ENCODE measurements at regions not wholly inside any gene's neighbourhood (a gene's known extent, or its start where the extent isn't known, plus 50 kb on each side); places are given as distances from the start of the nearest gene placed in this dataset.

- ATAC-seq (replicated peaks): no peak
Measured at GRCh38 chr11:97354576-97354975, 964.8 kb downstream of the JRKL start.

GRCh38 chr11:97355230-97355629 is 965.4 kb downstream of the JRKL start:
- Mint-ChIP-seq H3K4me1 (no peaks in the 10 kb centered on the region), H3K4me3 (no peak overlapping the region), H3K9me3 (peaks cover 6% of the 10 kb centered on the region in 2 donors), H3K27ac (no peak overlapping the region), H3K36me3 (no peaks in the 10 kb centered on the region), H3K27me3 (no peaks in the 10 kb centered on the region)
- DNase-seq (no peak), ATAC-seq (replicated peaks) (no peak)

More at GRCh38 chr11:97354576-97354975, 964.8 kb downstream of the JRKL start:
- Mint-ChIP-seq H3K27me3 (no peaks in the 10 kb centered on the region), H3K27ac (no peak overlapping the region), H3K9me3 (peaks cover 6% of the 10 kb centered on the region in 2 donors), H3K36me3 (no peaks in the 10 kb centered on the region), H3K4me1 (no peaks in the 10 kb centered on the region), H3K4me3 (no peak overlapping the region)
- no peak for DNase-seq

- ATAC-seq (replicated peaks): no peak
- no peaks in the 10 kb centered on the region for H3K4me1 Mint-ChIP-seq
- H3K27me3 Mint-ChIP-seq: no peaks in the 10 kb centered on the region
- H3K27ac Mint-ChIP-seq: no peak overlapping the region
- peaks cover 0 to 4% of the 10 kb centered on the region in 2 donors for H3K9me3 Mint-ChIP-seq
- H3K36me3 Mint-ChIP-seq: no peaks in the 10 kb centered on the region
- no peak overlapping the region for H3K4me3 Mint-ChIP-seq
- DNase-seq: no peak
Measured at GRCh38 chr11:97356144-97356543, 966.3 kb downstream of the JRKL start.

GRCh38 chr11:97359016-97359415 is 969.2 kb downstream of the JRKL start:
- H3K27me3 Mint-ChIP-seq: no peaks in the 10 kb centered on the region
- H3K9me3 Mint-ChIP-seq: peaks cover 0 to 7% of the 10 kb centered on the region in 2 donors
- DNase-seq (no peak), ATAC-seq (replicated peaks) (no peak)
- no peak overlapping the region for H3K27ac Mint-ChIP-seq
- no peak overlapping the region for H3K4me3 Mint-ChIP-seq
- H3K36me3 Mint-ChIP-seq: peaks cover 0 to 1% of the 10 kb centered on the region in 2 donors
- no peaks in the 10 kb centered on the region for H3K4me1 Mint-ChIP-seq

GRCh38 chr11:97361812-97362378 is 972.1 kb downstream of the JRKL start:
- ATAC-seq (replicated peaks): no peak
- peaks cover 11 to 14% of the 10 kb centered on the region in 2 donors for H3K9me3 Mint-ChIP-seq

GRCh38 chr11:97363331-97363730 is 973.5 kb downstream of the JRKL start:
- ATAC-seq (replicated peaks) (no peak), DNase-seq (no peak)
- Mint-ChIP-seq H3K4me1 (no peaks in the 10 kb centered on the region), H3K9me3 (peaks cover 13 to 18% of the 10 kb centered on the region in 2 donors), H3K27me3 (no peaks in the 10 kb centered on the region), H3K27ac (no peak overlapping the region), H3K4me3 (no peak overlapping the region), H3K36me3 (peaks cover 0 to 2% of the 10 kb centered on the region in 2 donors)

More at GRCh38 chr11:97361812-97362378, 972.1 kb downstream of the JRKL start:
- Mint-ChIP-seq H3K4me1 (no peaks in the 10 kb centered on the region), H3K4me3 (no peak overlapping the region), H3K27ac (no peak overlapping the region), H3K36me3 (peaks cover 0 to 2% of the 10 kb centered on the region in 2 donors), H3K27me3 (no peaks in the 10 kb centered on the region)
- DNase-seq: no peak

GRCh38 chr11:97364047-97364446 is 974.2 kb downstream of the JRKL start:
- H3K27me3 Mint-ChIP-seq: no peaks in the 10 kb centered on the region
- H3K36me3 Mint-ChIP-seq: peaks cover 0 to 2% of the 10 kb centered on the region in 2 donors
- peaks cover 11 to 18% of the 10 kb centered on the region in 2 donors for H3K9me3 Mint-ChIP-seq
- no peak overlapping the region for H3K27ac Mint-ChIP-seq
- no peak for DNase-seq
- no peak overlapping the region for H3K4me3 Mint-ChIP-seq
- no peaks in the 10 kb centered on the region for H3K4me1 Mint-ChIP-seq
- no peak for ATAC-seq (replicated peaks)

- Mint-ChIP-seq H3K9me3 (peaks cover 17 to 18% of the 10 kb centered on the region in 2 donors), H3K4me3 (no peak overlapping the region), H3K27ac (no peak overlapping the region), H3K36me3 (peaks cover 0 to 2% of the 10 kb centered on the region in 2 donors), H3K4me1 (no peaks in the 10 kb centered on the region), H3K27me3 (no peaks in the 10 kb centered on the region)
- ATAC-seq (replicated peaks) (no peak), DNase-seq (no peak)
Measured at GRCh38 chr11:97367406-97368083, 977.7 kb downstream of the JRKL start.

GRCh38 chr11:97389270-97389669 is 999.5 kb downstream of the JRKL start:
- Mint-ChIP-seq H3K4me1 (no peaks in the 10 kb centered on the region), H3K27me3 (no peaks in the 10 kb centered on the region), H3K36me3 (no peaks in the 10 kb centered on the region), H3K27ac (no peak overlapping the region), H3K4me3 (no peak overlapping the region), H3K9me3 (peaks cover 0 to 5% of the 10 kb centered on the region in 2 donors)
- ATAC-seq (replicated peaks): no peak
- no peak for DNase-seq

- Mint-ChIP-seq H3K27ac (no peak overlapping the region), H3K4me3 (no peak overlapping the region), H3K27me3 (no peaks in the 10 kb centered on the region), H3K9me3 (peaks cover 0 to 4% of the 10 kb centered on the region in 2 donors), H3K4me1 (no peaks in the 10 kb centered on the region), H3K36me3 (no peaks in the 10 kb centered on the region)
- no peak for ATAC-seq (replicated peaks)
- DNase-seq: no peak
Measured at GRCh38 chr11:97398246-97398645, 1008.4 kb downstream of the JRKL start.

GRCh38 chr11:97409141-97409540 is 1019.3 kb downstream of the JRKL start:
- ATAC-seq (replicated peaks): no peak
- Mint-ChIP-seq H3K4me3 (no peak overlapping the region), H3K36me3 (no peaks in the 10 kb centered on the region), H3K9me3 (peaks cover 5 to 14% of the 10 kb centered on the region in 2 donors), H3K27me3 (no peaks in the 10 kb centered on the region), H3K27ac (no peak overlapping the region), H3K4me1 (no peaks in the 10 kb centered on the region)
- no peak for DNase-seq

GRCh38 chr11:97414801-97415200 is 1025.0 kb downstream of the JRKL start:
- DNase-seq: no peak
- Mint-ChIP-seq H3K4me1 (no peaks in the 10 kb centered on the region), H3K27me3 (no peaks in the 10 kb centered on the region), H3K9me3 (peaks cover 5 to 9% of the 10 kb centered on the region in 2 donors), H3K36me3 (no peaks in the 10 kb centered on the region), H3K27ac (no peak overlapping the region), H3K4me3 (no peak overlapping the region)
- no peak for ATAC-seq (replicated peaks)

GRCh38 chr11:97419729-97420128 is 1029.9 kb downstream of the JRKL start:
- H3K36me3 Mint-ChIP-seq: no peaks in the 10 kb centered on the region
- H3K9me3 Mint-ChIP-seq: peaks cover 0 to 2% of the 10 kb centered on the region in 2 donors
- H3K4me1 Mint-ChIP-seq: no peaks in the 10 kb centered on the region
- H3K4me3 Mint-ChIP-seq: no peak overlapping the region
- H3K27me3 Mint-ChIP-seq: no peaks in the 10 kb centered on the region
- DNase-seq (no peak), ATAC-seq (replicated peaks) (no peak)
- no peak overlapping the region for H3K27ac Mint-ChIP-seq

GRCh38 chr11:97428247-97428790 is 1038.5 kb downstream of the JRKL start:
- no peaks in the 10 kb centered on the region for H3K27me3 Mint-ChIP-seq
- H3K27ac Mint-ChIP-seq: no peak overlapping the region
- no peaks in the 10 kb centered on the region for H3K9me3 Mint-ChIP-seq
- H3K4me3 Mint-ChIP-seq: no peak overlapping the region
- H3K36me3 Mint-ChIP-seq: no peaks in the 10 kb centered on the region
- H3K4me1 Mint-ChIP-seq: no peaks in the 10 kb centered on the region
- DNase-seq (no peak), ATAC-seq (replicated peaks) (no peak)

- H3K36me3 Mint-ChIP-seq: no peaks in the 10 kb centered on the region
- ATAC-seq (replicated peaks): no peak
- no peak overlapping the region for H3K27ac Mint-ChIP-seq
- no peak overlapping the region for H3K4me3 Mint-ChIP-seq
- H3K4me1 Mint-ChIP-seq: no peaks in the 10 kb centered on the region
- H3K9me3 Mint-ChIP-seq: no peaks in the 10 kb centered on the region
- no peaks in the 10 kb centered on the region for H3K27me3 Mint-ChIP-seq
- DNase-seq: no peak
Measured at GRCh38 chr11:97430877-97431276, 1041.1 kb downstream of the JRKL start.
